SK-N-SH (cell line): ENCODE measurements at regions not wholly inside any gene's neighbourhood (a gene's known extent, or its start where the extent isn't known, plus 50 kb on each side); places are given as distances from the start of the nearest gene placed in this dataset.

Experiments used
- FOSL2 ChIP-seq: IDR thresholded peaks from 2 replicates; pipeline ENCODE4 v1.4.0; 2012; ENCODE audit warnings: low read depth, mild to moderate bottlenecking, moderate library complexity, borderline replicate concordance
- GABPA ChIP-seq: IDR thresholded peaks from 2 replicates; pipeline ENCODE4 v1.4.0; 2012; ENCODE audit warnings: low read depth, mild to moderate bottlenecking
- RAD21 ChIP-seq: IDR thresholded peaks from 2 replicates; pipeline ENCODE4 v1.6.1; 2012; ENCODE audit warnings: mild to moderate bottlenecking, low read length
- SIN3A ChIP-seq: IDR thresholded peaks from 2 replicates; pipeline ENCODE4 v1.6.1; 2012; ENCODE audit warnings: low read depth, mild to moderate bottlenecking, low read length, moderate library complexity, borderline replicate concordance
- YY1 ChIP-seq: IDR thresholded peaks from 2 replicates; pipeline ENCODE4 v1.4.0; 2012; ENCODE audit warnings: low read depth, mild to moderate bottlenecking
- TF ChIP-seq, protein P1 (sequence below): fragments of 200-600 bp; sonication (generic); IDR thresholded peaks from 2 replicates; pipeline ENCODE4 v1.6.1; 2017; ENCODE audit warnings: antibody characterized with exemption, mild to moderate bottlenecking, moderate library complexity
- TF ChIP-seq, protein P2 (sequence below): IDR thresholded peaks from 2 replicates; pipeline ENCODE4 v1.6.1; 2012; ENCODE audit warnings: mild to moderate bottlenecking, low read depth, low read length, moderate library complexity

DNA sequence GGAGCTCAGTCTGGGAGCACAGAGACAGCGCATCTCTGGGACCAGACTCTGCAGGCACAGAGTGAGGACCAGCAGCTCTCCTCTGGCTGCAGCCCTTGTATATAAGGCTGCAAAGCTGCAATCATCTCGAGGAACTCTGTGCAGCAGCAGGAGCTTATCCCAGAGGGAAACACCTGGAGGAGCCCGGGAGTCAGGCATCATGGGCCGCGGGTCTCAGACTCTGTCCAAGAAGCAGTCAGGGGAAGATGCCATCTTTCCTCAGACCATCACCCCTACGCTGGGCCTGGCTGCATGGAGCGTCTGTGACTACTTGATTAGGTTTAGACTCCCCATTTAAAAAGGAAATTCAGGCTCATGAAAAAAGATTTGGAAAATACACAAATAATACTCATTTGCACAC is 122.0 kb downstream of the IRF8 start:
- TF ChIP-seq, protein P1, sequence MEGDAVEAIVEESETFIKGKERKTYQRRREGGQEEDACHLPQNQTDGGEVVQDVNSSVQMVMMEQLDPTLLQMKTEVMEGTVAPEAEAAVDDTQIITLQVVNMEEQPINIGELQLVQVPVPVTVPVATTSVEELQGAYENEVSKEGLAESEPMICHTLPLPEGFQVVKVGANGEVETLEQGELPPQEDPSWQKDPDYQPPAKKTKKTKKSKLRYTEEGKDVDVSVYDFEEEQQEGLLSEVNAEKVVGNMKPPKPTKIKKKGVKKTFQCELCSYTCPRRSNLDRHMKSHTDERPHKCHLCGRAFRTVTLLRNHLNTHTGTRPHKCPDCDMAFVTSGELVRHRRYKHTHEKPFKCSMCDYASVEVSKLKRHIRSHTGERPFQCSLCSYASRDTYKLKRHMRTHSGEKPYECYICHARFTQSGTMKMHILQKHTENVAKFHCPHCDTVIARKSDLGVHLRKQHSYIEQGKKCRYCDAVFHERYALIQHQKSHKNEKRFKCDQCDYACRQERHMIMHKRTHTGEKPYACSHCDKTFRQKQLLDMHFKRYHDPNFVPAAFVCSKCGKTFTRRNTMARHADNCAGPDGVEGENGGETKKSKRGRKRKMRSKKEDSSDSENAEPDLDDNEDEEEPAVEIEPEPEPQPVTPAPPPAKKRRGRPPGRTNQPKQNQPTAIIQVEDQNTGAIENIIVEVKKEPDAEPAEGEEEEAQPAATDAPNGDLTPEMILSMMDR: no peak
- TF ChIP-seq GABPA (no peak), FOSL2 (no peak), SIN3A (no peak), YY1 (no peak), RAD21 (no peak)
- TF ChIP-seq, protein P2, sequence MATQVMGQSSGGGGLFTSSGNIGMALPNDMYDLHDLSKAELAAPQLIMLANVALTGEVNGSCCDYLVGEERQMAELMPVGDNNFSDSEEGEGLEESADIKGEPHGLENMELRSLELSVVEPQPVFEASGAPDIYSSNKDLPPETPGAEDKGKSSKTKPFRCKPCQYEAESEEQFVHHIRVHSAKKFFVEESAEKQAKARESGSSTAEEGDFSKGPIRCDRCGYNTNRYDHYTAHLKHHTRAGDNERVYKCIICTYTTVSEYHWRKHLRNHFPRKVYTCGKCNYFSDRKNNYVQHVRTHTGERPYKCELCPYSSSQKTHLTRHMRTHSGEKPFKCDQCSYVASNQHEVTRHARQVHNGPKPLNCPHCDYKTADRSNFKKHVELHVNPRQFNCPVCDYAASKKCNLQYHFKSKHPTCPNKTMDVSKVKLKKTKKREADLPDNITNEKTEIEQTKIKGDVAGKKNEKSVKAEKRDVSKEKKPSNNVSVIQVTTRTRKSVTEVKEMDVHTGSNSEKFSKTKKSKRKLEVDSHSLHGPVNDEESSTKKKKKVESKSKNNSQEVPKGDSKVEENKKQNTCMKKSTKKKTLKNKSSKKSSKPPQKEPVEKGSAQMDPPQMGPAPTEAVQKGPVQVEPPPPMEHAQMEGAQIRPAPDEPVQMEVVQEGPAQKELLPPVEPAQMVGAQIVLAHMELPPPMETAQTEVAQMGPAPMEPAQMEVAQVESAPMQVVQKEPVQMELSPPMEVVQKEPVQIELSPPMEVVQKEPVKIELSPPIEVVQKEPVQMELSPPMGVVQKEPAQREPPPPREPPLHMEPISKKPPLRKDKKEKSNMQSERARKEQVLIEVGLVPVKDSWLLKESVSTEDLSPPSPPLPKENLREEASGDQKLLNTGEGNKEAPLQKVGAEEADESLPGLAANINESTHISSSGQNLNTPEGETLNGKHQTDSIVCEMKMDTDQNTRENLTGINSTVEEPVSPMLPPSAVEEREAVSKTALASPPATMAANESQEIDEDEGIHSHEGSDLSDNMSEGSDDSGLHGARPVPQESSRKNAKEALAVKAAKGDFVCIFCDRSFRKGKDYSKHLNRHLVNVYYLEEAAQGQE: no peak
